H9 (cell line): ENCODE measurements at regions not wholly inside any gene's neighbourhood (a gene's known extent, or its start where the extent isn't known, plus 50 kb on each side); places are given as distances from the start of the nearest gene placed in this dataset.

ENCODE experiments used
- DNase-seq: peaks from one replicate; pipeline ENCODE4 v3.0.0-alpha.2; 2017
- H2AFZ ChIP-seq: one replicate; pipeline ENCODE4 v1.6.1; 2013; ENCODE audit warnings: mild to moderate bottlenecking, low read length, control low read depth, moderate library complexity
- H2AK5ac ChIP-seq: 2 replicates; pipeline ENCODE4 v1.6.1; 2013; ENCODE audit warnings: low read length, control low read depth, mixed read lengths; ENCODE audit not compliant: insufficient read length
- H2BK120ac ChIP-seq: one replicate; pipeline ENCODE4 v1.6.1; 2013; ENCODE audit warnings: low read depth, mild to moderate bottlenecking, low read length, control low read depth, inconsistent platforms; ENCODE audit not compliant: poor library complexity, severe bottlenecking
- H2BK12ac ChIP-seq: 2 replicates; pipeline ENCODE4 v1.6.1; 2013; ENCODE audit warnings: low read length, control low read depth, mixed read lengths, low read depth; ENCODE audit not compliant: insufficient read length
- H2BK15ac ChIP-seq: 2 replicates; pipeline ENCODE4 v1.6.1; 2013; ENCODE audit warnings: low read depth, low read length, control low read depth
- H2BK20ac ChIP-seq: one replicate; pipeline ENCODE4 v1.6.1; 2013; ENCODE audit warnings: low read depth, mild to moderate bottlenecking, low read length, control low read depth, inconsistent platforms; ENCODE audit not compliant: poor library complexity, severe bottlenecking
- H2BK5ac ChIP-seq: 2 replicates; pipeline ENCODE4 v1.6.1; 2013; ENCODE audit warnings: low read length, control low read depth, mixed read lengths; ENCODE audit not compliant: insufficient read length
- H3K14ac ChIP-seq: 2 replicates; pipeline ENCODE4 v1.6.1; 2013; ENCODE audit warnings: low read length, control low read depth; ENCODE audit not compliant: insufficient read depth
- H3K18ac ChIP-seq: 2 replicates; pipeline ENCODE4 v1.6.1; 2013; ENCODE audit warnings: low read depth, mild to moderate bottlenecking, mixed read lengths, low read length, control low read depth; ENCODE audit not compliant: insufficient read length
- H3K23ac ChIP-seq: 2 replicates; pipeline ENCODE4 v1.6.1; 2013; ENCODE audit warnings: low read length, control low read depth, mixed read lengths, low read depth; ENCODE audit not compliant: insufficient read length
- H3K23me2 ChIP-seq: 2 replicates; pipeline ENCODE4 v1.6.1; 2013; ENCODE audit warnings: low read depth, mild to moderate bottlenecking, mixed read lengths, low read length, control low read depth; ENCODE audit not compliant: insufficient read length, poor library complexity, severe bottlenecking
- H3K27ac ChIP-seq: 2 replicates; pipeline ENCODE4 v1.5.1; 2013; ENCODE audit warnings: low read length, control low read depth, mixed read lengths, low read depth; ENCODE audit not compliant: insufficient read length
- H3K27me3 ChIP-seq: 2 replicates; pipeline ENCODE4 v1.6.1; 2013; ENCODE audit warnings: low read length, control low read depth, inconsistent platforms; ENCODE audit not compliant: insufficient read depth
- H3K4ac ChIP-seq: 2 replicates; pipeline ENCODE4 v1.6.1; 2013; ENCODE audit warnings: low read depth, mild to moderate bottlenecking, control low read depth, inconsistent platforms, low read length, moderate library complexity
- H3K4me1 ChIP-seq: 2 replicates; pipeline ENCODE4 v1.6.1; 2013; ENCODE audit warnings: low read length, control low read depth, inconsistent platforms; ENCODE audit not compliant: insufficient read depth
- H3K4me2 ChIP-seq: 2 replicates; pipeline ENCODE4 v1.6.1; 2013; ENCODE audit warnings: low read length, control low read depth, mixed read lengths; ENCODE audit not compliant: insufficient read length, insufficient read depth
- H3K56ac ChIP-seq: 2 replicates; pipeline ENCODE4 v1.6.1; 2013; ENCODE audit warnings: low read depth, mild to moderate bottlenecking, mixed read lengths, low read length, control low read depth; ENCODE audit not compliant: insufficient read length
- H3K79me1 ChIP-seq: 2 replicates; pipeline ENCODE4 v1.6.1; 2013; ENCODE audit warnings: low read depth, mild to moderate bottlenecking, moderate library complexity, low read length, control low read depth, inconsistent platforms; ENCODE audit not compliant: insufficient read depth, poor library complexity, severe bottlenecking
- H3K79me2 ChIP-seq: 2 replicates; pipeline ENCODE4 v1.6.1; 2013; ENCODE audit warnings: low read length, control low read depth, inconsistent platforms; ENCODE audit not compliant: insufficient read depth
- H3K9ac ChIP-seq: 2 replicates; pipeline ENCODE4 v1.6.1; 2013; ENCODE audit warnings: low read length, control low read depth, mixed read lengths; ENCODE audit not compliant: insufficient read length; ENCODE audit errors: extremely low read depth
- H3K9me3 ChIP-seq: one replicate; pipeline ENCODE4 v1.6.1; 2013; ENCODE audit warnings: low read depth, low read length, inconsistent platforms; ENCODE audit not compliant: control insufficient read depth
- H3T11ph ChIP-seq: one replicate; pipeline ENCODE4 v1.6.1; 2013; ENCODE audit warnings: mild to moderate bottlenecking, low read length, control low read depth, inconsistent platforms
- H4K20me1 ChIP-seq: one replicate; pipeline ENCODE4 v1.6.1; 2013; ENCODE audit not compliant: control insufficient read depth, insufficient read length, insufficient read depth
- H4K5ac ChIP-seq: 2 replicates; pipeline ENCODE4 v1.6.1; 2013; ENCODE audit warnings: low read depth, mild to moderate bottlenecking, mixed read lengths, low read length, control low read depth; ENCODE audit not compliant: insufficient read length
- H4K8ac ChIP-seq: replicated peaks from 2 replicates; pipeline ENCODE4 v1.6.1; 2013; ENCODE audit warnings: low read length, control low read depth, mixed read lengths, low read depth; ENCODE audit not compliant: insufficient read length
- H4K91ac ChIP-seq: 2 replicates; pipeline ENCODE4 v1.6.1; 2013; ENCODE audit warnings: low read depth, mild to moderate bottlenecking, moderate library complexity, mixed read lengths, low read length, control low read depth; ENCODE audit not compliant: insufficient read length
- H3K27ac Mint-ChIP-seq, 3 experiments: 2 replicates in 2 of 3; 3 replicates in 1 of 3; pipeline ENCODE4 v1.8.0; 2020 to 2021; ENCODE audit warnings: mixed read lengths in 3 of 3, mild to moderate bottlenecking in 1 of 3, moderate library complexity in 1 of 3
- H3K27me3 Mint-ChIP-seq: 2 replicates; pipeline ENCODE4 v1.8.0; 2021; ENCODE audit warnings: low read depth, mild to moderate bottlenecking, moderate library complexity, mixed read lengths
- H3K36me3 Mint-ChIP-seq, 3 experiments: 2 replicates in 2 of 3; 3 replicates in 1 of 3; pipeline ENCODE4 v1.8.0; 2020 to 2021; ENCODE audit warnings: low read depth in 3 of 3, mixed read lengths in 3 of 3; ENCODE audit not compliant: insufficient read depth in 1 of 3
- H3K4me1 Mint-ChIP-seq, 2 experiments: 2 replicates each; pipeline ENCODE4 v1.8.0; 2020; ENCODE audit warnings: mixed read lengths in 2 of 2
- H3K4me3 Mint-ChIP-seq, 2 experiments: 2 replicates in 1 of 2; 3 replicates in 1 of 2; pipeline ENCODE4 v1.8.0; 2020 to 2021; ENCODE audit warnings: mild to moderate bottlenecking in 2 of 2, mixed read lengths in 2 of 2, moderate library complexity in 1 of 2
- H3K9me3 Mint-ChIP-seq, 2 experiments: 2 replicates in 1 of 2; 3 replicates in 1 of 2; pipeline ENCODE4 v1.8.0; 2020; ENCODE audit warnings: mild to moderate bottlenecking in 2 of 2, mixed read lengths in 2 of 2, moderate library complexity in 1 of 2
- CTCF ChIP-seq: fragments of 200-600 bp; sonication (generic); conservative IDR thresholded peaks from 3 replicates; pipeline ENCODE4 v1.8.0; 2021; ENCODE audit warnings: antibody characterized with exemption, mild to moderate bottlenecking
- WGBS: extraction: QIAGEN DNeasy Blood & Tissue Kit; methylation state at CpG from one replicate; pipeline ENCODE4 v1.1.7; 2013; ENCODE audit warnings: missing lambda C conversion rate, low lambda C conversion rate, mixed read lengths; ENCODE audit not compliant: insufficient read length; ENCODE audit errors: extremely low coverage; 5-methylcytosine and 5-hydroxymethylcytosine counted together

GRCh38 chr20:11569163-11569562, 348.5 kb upstream of the BTBD3 start:
- H3K23me2 ChIP-seq = no peaks in the 10 kb centered on the region
- H3K79me2 ChIP-seq = no peaks in the 10 kb centered on the region
- H3K79me1 ChIP-seq = no peaks in the 10 kb centered on the region
- no peak overlapping the region for H2AFZ ChIP-seq
- Mint-ChIP-seq H3K27me3 (no peaks in the 10 kb centered on the region), H3K36me3 (no peaks in the 10 kb centered on the region), H3K9me3 (no peaks in the 10 kb centered on the region), H3K4me3 (no peak overlapping the region), H3K27ac (peak overlapping the region in 1 of 3 experiments; percentile 75; a peak in 2 of 7 replicates), H3K4me1 (peaks cover 4% of the 10 kb centered on the region in 2 experiments)
- H3K4me2 ChIP-seq = no peak overlapping the region
- H3K14ac ChIP-seq = no peak overlapping the region
- no peak overlapping the region for H3K27ac ChIP-seq
- H2BK5ac ChIP-seq = no peak overlapping the region
- no peak overlapping the region for H3T11ph ChIP-seq
- no peak overlapping the region for H4K8ac ChIP-seq
- no peaks in the 10 kb centered on the region for H3K9me3 ChIP-seq
- peak; percentile 84 for DNase-seq
- no peak overlapping the region for H4K5ac ChIP-seq
- no peak overlapping the region for H4K91ac ChIP-seq
- H3K23ac ChIP-seq = no peak overlapping the region
- WGBS = no CpG with 5 or more reads among the region's 5 CpGs
- H2BK15ac ChIP-seq = no peak overlapping the region
- peak; percentile 41; the same call in 2 of the 3 replicates for TF ChIP-seq CTCF
- no peak overlapping the region for H2BK20ac ChIP-seq
- no peak overlapping the region for H3K4ac ChIP-seq
- H2BK120ac ChIP-seq = no peak overlapping the region
- no peaks in the 10 kb centered on the region for H4K20me1 ChIP-seq
- H3K4me1 ChIP-seq = no peaks in the 10 kb centered on the region; the same call in 1 of the 2 replicates
- H2BK12ac ChIP-seq = no peak overlapping the region
- H3K56ac ChIP-seq = no peak overlapping the region
- H3K18ac ChIP-seq = no peak overlapping the region
- no peak overlapping the region for H3K9ac ChIP-seq
- no peaks in the 10 kb centered on the region for H3K27me3 ChIP-seq
- H2AK5ac ChIP-seq = no peak overlapping the region
